ENCODE measurements at regions not wholly inside any gene's neighbourhood (a gene's known extent, or its start where the extent isn't known, plus 50 kb on each side); places are given as distances from the start of the nearest gene placed in this dataset.

- TF ChIP-seq CTCF (IDR thresholded peaks at IDR 0.05) (no peak), POLR2A (IDR thresholded peaks at IDR 0.05) (no peak)
Observed at GRCh38 chr12:92581604-92582003, 121.2 kb upstream of the PLEKHG7 start.

Data from thyroid gland (tissue), 4 donors.